ENCODE measurements at regions not wholly inside any gene's neighbourhood (a gene's known extent, or its start where the extent isn't known, plus 50 kb on each side); places are given as distances from the start of the nearest gene placed in this dataset.

GRCh38 chr6:146865756-146866379 lies 267.1 kb downstream of the ADGB start:
- CTCF ChIA-PET, result no interaction called here
- no peak overlapping the region for H3K4me3 Mint-ChIP-seq
- DNase-seq (ENCODE audit: low spot score) (no peak), ATAC-seq (no peak)
- no peaks in the 10 kb centered on the region for H3K9me3 Mint-ChIP-seq
- no peaks in the 10 kb centered on the region for H3K36me3 Mint-ChIP-seq
- no peaks in the 10 kb centered on the region for H3K4me1 Mint-ChIP-seq
- no peaks in the 10 kb centered on the region for H3K27me3 Mint-ChIP-seq (ENCODE audit: low read depth)
- TF ChIP-seq ELF4 (CRISPR knock-in tag; IDR thresholded peaks at IDR 0.05; ENCODE audit: low read depth), result no peak
- TF ChIP-seq NFATC4 (CRISPR knock-in tag; IDR thresholded peaks at IDR 0.05), result no peak
- TF ChIP-seq TP53 (CRISPR knock-in tag; IDR thresholded peaks at IDR 0.05), result no peak
- no peak for TF ChIP-seq ATF1 (CRISPR knock-in tag; IDR thresholded peaks at IDR 0.05)
- no peak for TF ChIP-seq ZBTB43 (CRISPR knock-in tag; IDR thresholded peaks at IDR 0.05)
- no peak for TF ChIP-seq MXD4 (CRISPR knock-in tag; IDR thresholded peaks at IDR 0.05; ENCODE audit: borderline replicate concordance)
- TF ChIP-seq AFF4 (CRISPR knock-in tag; IDR thresholded peaks at IDR 0.05; ENCODE audit: borderline replicate concordance), result no peak
- no peak for TF ChIP-seq GTF2I (CRISPR knock-in tag; conservative IDR thresholded peaks at IDR 0.05)
- no peak for TF ChIP-seq OVOL2 (CRISPR knock-in tag; IDR thresholded peaks at IDR 0.05; ENCODE audit: borderline replicate concordance)
- TF ChIP-seq GRHL2 (CRISPR knock-in tag; IDR thresholded peaks at IDR 0.05; ENCODE audit: insufficient replicate concordance, severe bottlenecking), result no peak
- TF ChIP-seq SMAD3 (CRISPR knock-in tag; IDR thresholded peaks at IDR 0.05; ENCODE audit: borderline replicate concordance), result no peak
- TF ChIP-seq CBFB (CRISPR knock-in tag; IDR thresholded peaks at IDR 0.05; ENCODE audit: low read depth), result no peak
- no peak for TF ChIP-seq ARID4B (CRISPR knock-in tag; IDR thresholded peaks at IDR 0.05; ENCODE audit: borderline replicate concordance)
- H3K27ac Mint-ChIP-seq, result no peak overlapping the region
- POLR2A ChIA-PET, result no interaction called here

GRCh38 chr6:146866731-146867414 lies 268.1 kb downstream of the ADGB start:
- no peak overlapping the region for H3K4me3 Mint-ChIP-seq
- DNase-seq (ENCODE audit: low spot score), result no peak
- no peak overlapping the region for H3K27ac Mint-ChIP-seq

More at GRCh38 chr6:146866731-146867414, 268.1 kb downstream of the ADGB start:
- ChIA-PET CTCF (no interaction called here), POLR2A (no interaction called here)
- TF ChIP-seq NFYB (CRISPR knock-in tag; conservative IDR thresholded peaks at IDR 0.05; ENCODE audit: low read depth) (no peak), HMGA2 (CRISPR knock-in tag; IDR thresholded peaks at IDR 0.05) (peak; percentile 66)
- ATAC-seq, result no peak
- no peaks in the 10 kb centered on the region for H3K36me3 Mint-ChIP-seq
- no peaks in the 10 kb centered on the region for H3K9me3 Mint-ChIP-seq
- no peaks in the 10 kb centered on the region for H3K27me3 Mint-ChIP-seq (ENCODE audit: low read depth)
- no peaks in the 10 kb centered on the region for H3K4me1 Mint-ChIP-seq

All from WTC11 (cell line).